GM19239 (cell line): ENCODE measurements at regions not wholly inside any gene's neighbourhood (a gene's known extent, or its start where the extent isn't known, plus 50 kb on each side); places are given as distances from the start of the nearest gene placed in this dataset.
"Not testable (repeated sequence)": the region's sequence is repeated elsewhere in the genome, so short reads cannot be mapped to it uniquely, and the experiment has no call there.

Experiments
- DNase-seq: peaks from one replicate; pipeline ENCODE4 v3.0.0; 2011; ENCODE audit warnings: low spot score; ENCODE audit not compliant: insufficient read length
- FAIRE-seq: peaks from 2 replicates; lab custom pipeline; 2011; peaks lifted over from hg19 to GRCh38; lab: Jason Lieb, UNC

- not testable (repeated sequence) for DNase-seq, FAIRE-seq
These were observed 72.9 kb downstream of the NPIPB11 start for GRCh38 chr16:29333492-29334097.

- FAIRE-seq, DNase-seq: not testable (repeated sequence)
These were observed 75.9 kb downstream of the NPIPB11 start for GRCh38 chr16:29330623-29331022.

GRCh38 chr16:29328528-29328927, 78.0 kb downstream of the NPIPB11 start:
- not testable (repeated sequence) for FAIRE-seq, DNase-seq

- not testable (repeated sequence) for FAIRE-seq, DNase-seq
These were observed 78.7 kb downstream of the NPIPB11 start for GRCh38 chr16:29327631-29328408.

- not testable (repeated sequence) for FAIRE-seq, DNase-seq
These were observed 80.1 kb downstream of the NPIPB11 start for GRCh38 chr16:29326164-29327125.

- not testable (repeated sequence) for DNase-seq, FAIRE-seq
These were observed 82.8 kb downstream of the NPIPB11 start for GRCh38 chr16:29323725-29324124.

GRCh38 chr16:29321585-29321984, 84.9 kb downstream of the NPIPB11 start:
- no peak for FAIRE-seq

GRCh38 chr16:29321000-29321393, 85.5 kb downstream of the NPIPB11 start:
- DNase-seq (no peak), FAIRE-seq (no peak)

More at GRCh38 chr16:29321585-29321984, 84.9 kb downstream of the NPIPB11 start:
- no peak for DNase-seq

GRCh38 chr16:29320274-29320999, 86.1 kb downstream of the NPIPB11 start:
- FAIRE-seq = no peak

GRCh38 chr16:29319726-29320125, 86.8 kb downstream of the NPIPB11 start:
- DNase-seq = no peak
- FAIRE-seq = no peak

More at GRCh38 chr16:29320274-29320999, 86.1 kb downstream of the NPIPB11 start:
- DNase-seq = no peak

- not testable (repeated sequence) for DNase-seq, FAIRE-seq
These were observed 87.9 kb downstream of the NPIPB11 start for GRCh38 chr16:29318561-29318968.

- DNase-seq (no peak), FAIRE-seq (no peak)
These were observed 88.5 kb downstream of the NPIPB11 start for GRCh38 chr16:29318037-29318436.

GRCh38 chr16:29317269-29317668, 89.2 kb downstream of the NPIPB11 start:
- DNase-seq (no peak), FAIRE-seq (no peak)

GRCh38 chr16:29316761-29317183, 89.7 kb downstream of the NPIPB11 start:
- DNase-seq (no peak), FAIRE-seq (no peak)

- FAIRE-seq (no peak), DNase-seq (no peak)
These were observed 90.5 kb downstream of the NPIPB11 start for GRCh38 chr16:29315916-29316517.

- FAIRE-seq = no peak
These were observed 91.5 kb downstream of the NPIPB11 start for GRCh38 chr16:29315046-29315445.

GRCh38 chr16:29314292-29314934, 92.1 kb downstream of the NPIPB11 start:
- no peak for DNase-seq
- FAIRE-seq = no peak

More at GRCh38 chr16:29315046-29315445, 91.5 kb downstream of the NPIPB11 start:
- no peak for DNase-seq

GRCh38 chr16:29313559-29314048, 92.9 kb downstream of the NPIPB11 start:
- DNase-seq (no peak), FAIRE-seq (no peak)
